NOMO-1 (cell line): ENCODE measurements at regions not wholly inside any gene's neighbourhood (a gene's known extent, or its start where the extent isn't known, plus 50 kb on each side); places are given as distances from the start of the nearest gene placed in this dataset.
A peak's percentile ranks its signal among the peaks of the same experiment; 100 is the strongest.

Source experiments
- DNase-seq, 2 experiments: peaks; one replicate each; lab custom pipeline; 2025; ENCODE audit not compliant: unreplicated experiment in 2 of 2; lab: John Stamatoyannopoulos, UW

DNA sequence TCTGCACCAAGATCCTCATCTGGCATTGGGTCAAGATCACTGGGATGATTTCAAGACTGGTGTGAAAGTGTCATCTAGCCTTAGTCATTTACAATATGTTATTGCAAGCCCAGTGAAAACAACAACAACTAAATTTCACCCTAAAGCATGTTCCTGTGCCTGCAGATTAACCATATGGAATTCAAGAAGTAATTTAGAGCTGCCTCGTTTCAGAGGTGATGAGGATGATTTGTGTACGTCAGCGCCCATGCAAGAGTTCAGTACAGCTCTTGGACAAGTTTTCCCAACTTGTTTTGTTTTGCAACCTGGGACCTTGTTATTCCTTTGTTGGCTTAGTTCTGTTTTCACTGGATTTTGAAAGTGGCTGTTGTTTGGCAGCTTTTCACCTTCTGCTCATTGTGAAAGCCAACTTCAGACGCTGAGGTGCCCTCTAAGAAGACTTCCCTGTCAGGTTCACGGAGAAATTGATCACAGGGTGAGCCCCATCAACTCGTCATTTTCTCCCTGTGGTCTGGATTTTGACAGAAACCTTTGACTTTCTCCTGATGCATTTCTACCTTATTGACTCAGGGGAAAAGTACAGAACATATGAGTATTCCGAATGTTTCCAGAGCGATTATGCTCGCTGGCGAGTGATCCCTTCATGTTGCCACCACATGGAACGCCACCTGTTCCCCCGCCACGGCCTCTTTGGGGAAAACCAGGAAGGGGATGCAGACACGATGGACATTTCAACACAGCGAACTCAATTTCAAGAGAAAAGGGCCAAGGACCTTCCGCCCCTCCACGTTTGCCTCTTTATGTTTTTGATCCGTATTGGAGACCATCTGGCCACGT, 85.6 kb downstream of the FOXL1 start:
- no peak for DNase-seq

DNA sequence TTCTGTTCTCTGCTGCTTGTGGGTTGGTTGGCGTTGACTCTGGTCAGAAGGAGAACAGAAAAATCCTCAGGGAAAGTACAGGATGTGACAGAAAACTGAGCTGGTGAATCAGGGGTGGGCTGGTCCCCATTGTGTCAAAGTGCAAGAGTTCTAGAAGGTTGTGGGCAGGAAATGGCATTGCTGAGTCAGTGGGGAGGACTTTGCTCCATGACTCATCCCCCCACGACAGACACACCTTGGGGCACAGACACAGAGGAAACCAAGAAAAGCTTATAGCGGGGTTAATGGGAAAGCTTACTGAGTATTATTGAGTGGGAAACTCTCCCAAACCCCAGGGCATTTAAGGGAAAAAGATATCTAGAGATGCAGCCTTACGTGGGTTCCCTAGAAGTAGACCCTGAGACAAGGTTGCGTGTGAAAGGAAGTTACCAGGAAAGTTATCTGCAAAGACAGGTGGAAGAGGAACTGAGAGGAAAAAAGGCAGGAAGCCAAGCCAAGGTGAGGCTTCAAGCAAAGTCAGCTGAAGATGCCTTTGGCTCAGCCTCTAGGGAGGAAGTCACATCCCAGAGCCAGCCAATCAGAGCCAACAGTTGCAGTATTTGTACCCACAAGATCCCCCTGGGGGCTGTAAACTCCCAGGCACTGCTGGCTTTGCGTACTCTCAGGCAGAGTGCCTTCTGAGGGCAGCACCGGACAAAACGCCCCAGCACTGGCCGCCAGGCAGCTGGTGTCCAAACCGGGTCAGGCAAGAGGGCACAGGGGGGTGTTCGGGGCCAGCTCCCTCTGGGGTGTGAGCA, 86.4 kb downstream of the FOXL1 start:
- peak; percentile 75 to 76 for DNase-seq

DNA sequence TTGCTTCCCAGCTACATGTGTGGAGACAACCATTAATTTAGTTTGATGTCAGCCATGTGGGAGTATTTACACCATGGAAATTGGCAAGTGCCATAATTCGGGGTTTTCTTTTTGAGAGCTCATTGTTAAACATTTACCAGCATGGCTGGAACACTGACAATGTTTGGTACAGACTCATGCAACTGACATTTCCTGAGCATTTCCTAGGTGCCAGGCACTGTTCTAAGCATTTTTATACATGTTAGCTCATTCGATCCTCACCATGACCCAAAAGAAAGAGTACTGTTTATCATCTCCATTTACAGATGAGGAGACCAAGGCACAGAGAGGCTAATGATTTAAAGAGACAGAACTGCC, 86.9 kb downstream of the FOXL1 start:
- DNase-seq: no peak

DNA sequence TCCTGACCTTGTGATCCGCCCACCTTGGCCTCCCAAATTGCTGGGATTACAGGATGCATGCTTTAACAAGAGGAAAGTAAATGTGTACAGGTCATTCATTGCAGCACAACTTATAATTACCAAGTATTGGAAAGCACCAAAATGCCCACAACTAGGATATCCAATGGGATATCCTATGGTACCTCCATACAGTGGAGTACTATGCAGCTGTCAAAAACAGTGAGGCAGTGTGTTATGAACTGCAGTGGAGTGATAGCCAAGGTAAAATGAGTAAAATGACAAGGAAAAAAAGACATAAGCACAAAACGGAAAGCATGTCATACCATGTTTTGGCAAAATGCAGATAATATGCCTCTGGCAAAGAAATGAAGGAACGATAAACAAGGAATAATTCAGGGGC, 87.6 kb downstream of the FOXL1 start:
- DNase-seq: no peak

DNA sequence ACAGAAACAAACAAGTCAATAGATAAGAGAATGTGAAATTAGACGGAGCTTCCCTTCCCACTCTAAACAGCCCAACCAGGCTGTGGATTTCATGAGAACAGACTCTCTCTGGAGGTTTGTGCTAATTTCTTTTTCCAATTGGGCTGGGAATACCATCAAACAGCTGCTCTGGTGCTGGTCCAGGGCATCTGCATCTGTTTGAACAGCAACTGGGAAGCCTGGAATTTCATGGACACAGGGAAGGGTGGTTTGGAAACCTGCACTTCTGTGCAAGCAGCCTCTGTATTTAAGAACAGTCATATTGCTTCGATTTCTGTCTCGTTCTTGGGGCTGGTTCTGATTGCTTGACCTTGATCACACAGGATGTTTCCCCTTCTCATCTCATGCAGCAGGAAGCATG, 88.7 kb downstream of the FOXL1 start:
- no peak for DNase-seq

DNA sequence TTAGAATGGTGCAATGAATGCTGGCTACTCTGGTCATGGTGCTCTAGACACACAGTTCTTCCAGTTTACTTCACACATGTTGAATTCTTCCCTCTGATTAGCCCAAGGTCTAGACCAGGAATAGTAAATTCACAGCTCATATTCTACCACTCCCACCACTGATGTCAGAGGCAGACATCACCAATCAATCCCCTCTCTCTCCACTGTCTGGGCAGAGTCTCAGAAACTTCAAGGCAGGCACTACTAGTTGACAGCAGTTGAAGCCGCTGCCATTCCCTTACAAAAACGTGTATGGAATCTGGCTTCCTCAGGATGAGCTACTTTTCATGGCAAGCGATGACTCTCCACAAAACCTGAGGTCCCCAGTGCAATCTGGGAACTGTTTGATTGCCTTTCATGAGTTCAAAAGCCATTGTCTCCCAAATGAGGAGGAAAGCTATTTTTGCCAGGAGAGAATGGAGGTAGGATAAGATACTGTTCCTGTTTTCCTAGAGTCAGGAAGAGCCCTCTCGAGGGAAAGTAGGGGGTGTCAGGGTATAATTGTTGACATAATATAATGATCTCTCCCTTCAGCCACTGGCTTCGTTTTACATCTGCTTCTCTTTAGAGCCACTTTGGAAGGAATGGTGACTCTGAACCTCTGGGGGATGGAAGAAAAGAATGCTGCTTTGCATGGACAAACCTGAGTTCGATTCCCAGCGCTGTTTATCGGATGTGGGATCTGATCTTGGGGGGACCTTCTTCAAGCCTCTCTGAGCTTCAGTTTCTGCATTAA, 90.0 kb downstream of the FOXL1 start:
- no peak for DNase-seq

DNA sequence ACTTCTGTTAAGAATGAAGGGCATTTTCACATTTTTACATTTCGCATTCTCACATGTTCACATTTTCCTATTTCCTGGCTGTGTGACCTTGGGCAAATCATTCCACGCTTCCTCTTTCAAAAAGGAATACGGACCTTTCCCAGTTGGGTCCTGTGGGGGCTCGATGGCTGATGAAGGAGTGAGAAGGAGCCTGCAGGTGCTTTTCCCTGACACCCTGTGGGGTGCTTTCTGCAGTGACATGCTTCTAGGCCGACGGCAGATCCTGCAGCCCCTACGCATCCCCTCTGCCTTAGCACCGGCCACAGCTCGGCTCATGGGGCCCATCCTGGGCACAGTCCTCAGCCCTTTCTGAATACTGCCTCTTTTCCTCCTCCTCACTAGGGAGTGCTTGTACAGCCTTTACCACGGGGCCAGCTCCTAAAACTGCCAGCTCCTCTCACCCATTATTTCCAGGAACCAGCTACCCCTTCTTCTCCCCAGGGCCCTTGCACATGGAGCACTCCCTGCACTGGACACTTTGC, 91.0 kb downstream of the FOXL1 start:
- no peak for DNase-seq

DNA sequence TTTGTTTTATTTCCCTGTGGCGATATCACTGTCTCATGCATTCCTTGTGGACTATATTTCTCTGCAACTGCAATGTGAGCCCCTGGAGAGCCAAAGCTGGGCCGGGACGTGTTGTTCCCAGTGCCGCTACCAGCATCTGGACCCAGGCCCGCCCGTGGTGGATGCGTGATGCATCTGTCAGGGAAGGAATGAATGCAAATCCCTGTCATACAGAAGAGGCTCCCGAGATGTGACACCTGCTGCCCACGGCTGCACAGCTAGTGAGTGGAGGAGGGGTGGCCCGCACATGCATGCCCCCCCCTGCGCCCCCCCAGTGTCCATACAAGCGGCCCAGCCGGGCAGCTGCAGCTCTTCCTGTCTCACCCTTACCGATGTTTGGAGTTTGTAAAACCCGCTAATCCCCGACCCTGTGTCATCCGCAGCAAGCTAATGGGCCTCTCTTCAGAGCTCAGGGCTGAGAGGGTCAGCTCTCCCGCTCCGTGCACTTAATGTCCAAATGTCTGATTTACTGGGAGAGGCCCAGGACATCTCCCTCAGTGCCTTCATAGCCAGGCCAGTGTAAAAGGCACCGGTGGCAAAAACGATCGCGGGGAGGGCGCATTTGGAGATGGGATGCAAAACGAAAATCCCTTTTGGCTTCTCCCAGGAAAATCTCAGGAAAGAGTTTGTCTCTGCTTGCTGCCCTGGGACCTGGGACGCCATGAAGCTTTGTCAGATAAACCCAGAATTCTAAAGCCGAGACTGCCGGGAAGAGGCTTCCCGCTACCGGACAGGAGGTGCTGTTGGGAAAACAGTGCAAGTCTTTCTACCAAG, 91.8 kb downstream of the FOXL1 start:
- DNase-seq: no peak

DNA sequence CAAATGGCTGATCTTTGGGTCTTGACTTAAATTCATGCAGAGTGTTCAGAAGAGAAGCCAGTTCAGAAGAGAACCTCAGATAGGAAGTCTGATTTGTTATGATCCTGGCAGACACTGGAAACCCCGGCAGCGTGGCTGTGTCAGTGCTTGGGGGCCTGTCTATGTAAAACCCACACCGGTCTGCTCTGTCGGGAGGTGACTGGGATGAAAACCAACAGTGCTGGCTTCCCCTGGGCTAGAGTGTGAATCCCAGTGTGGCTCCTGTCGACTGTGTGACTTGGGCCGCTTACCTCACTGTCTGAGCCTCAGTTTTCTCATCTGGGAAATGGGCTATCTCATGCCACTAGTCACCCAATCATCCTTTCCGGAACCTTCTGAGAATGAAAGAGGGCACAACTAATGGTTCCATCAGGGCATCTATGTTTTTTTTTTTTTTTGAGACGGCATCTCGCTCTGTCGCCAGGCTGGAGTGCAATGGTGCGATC, 92.4 kb downstream of the FOXL1 start:
- DNase-seq: no peak

DNA sequence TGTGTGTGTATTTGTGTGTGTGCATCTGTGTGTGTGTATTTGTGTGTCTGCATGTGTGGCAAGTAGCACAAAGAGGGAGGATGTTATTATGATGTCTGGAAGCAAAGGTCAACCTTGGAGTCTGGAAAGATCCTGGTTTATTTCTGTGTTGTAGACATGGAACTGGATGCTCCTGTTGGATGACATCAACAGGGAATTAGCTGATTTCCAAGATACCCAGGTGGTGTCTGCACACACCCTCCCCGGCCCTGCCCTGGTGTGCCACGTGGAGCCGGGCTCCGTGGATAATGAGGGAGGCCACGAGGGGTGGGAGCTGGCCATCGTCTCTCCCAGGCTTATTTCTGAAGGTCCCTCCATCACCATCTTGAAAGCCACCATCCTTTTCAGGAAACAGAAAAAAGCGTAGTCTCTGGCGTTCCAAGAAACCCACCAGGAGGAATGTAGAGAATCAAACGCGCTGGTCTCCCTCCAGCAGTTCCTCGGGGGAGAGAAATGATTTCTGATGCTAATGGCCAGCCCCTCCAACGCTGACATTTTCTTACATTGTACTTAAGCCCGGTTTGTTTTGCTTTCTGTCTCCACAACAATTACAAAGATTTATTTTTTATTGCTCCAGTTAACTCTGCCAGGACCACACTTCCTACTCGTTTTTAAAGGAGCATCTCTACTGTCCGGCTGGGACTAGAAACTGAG, 93.3 kb downstream of the FOXL1 start:
- DNase-seq: no peak

DNA sequence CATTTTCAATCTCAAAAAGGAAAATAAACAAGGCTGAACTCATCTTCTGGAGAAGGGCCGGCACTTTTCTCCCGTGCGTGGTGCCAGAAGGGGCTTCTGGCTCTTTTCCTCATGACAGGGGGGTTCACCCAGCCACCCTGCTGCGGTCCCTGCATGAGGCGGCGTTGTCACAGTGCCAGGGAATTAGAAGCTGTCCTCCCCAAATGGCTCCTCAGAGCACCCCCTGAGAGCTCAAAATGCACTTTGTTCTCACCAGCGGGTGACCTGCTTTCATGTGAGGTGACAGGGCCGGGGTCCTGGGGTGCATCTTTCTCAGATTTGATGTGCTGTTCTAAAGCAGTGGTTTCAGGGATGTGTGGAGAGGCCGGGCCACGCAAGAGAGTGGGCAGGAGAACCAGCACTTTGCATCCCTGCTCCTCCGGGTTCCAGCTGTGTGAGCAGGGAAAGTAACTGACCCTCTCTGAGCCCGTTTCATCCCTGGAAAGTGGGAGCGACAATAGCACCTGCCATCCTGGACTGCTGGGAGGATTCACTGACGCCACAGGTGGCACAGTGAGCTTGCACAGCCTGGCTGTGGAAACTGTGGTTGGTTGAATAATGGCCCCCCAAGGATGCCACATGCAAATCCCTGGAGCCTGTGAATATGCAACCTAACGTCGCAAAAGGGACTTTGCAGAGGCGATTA, 94.0 kb downstream of the FOXL1 start:
- no peak for DNase-seq

DNA sequence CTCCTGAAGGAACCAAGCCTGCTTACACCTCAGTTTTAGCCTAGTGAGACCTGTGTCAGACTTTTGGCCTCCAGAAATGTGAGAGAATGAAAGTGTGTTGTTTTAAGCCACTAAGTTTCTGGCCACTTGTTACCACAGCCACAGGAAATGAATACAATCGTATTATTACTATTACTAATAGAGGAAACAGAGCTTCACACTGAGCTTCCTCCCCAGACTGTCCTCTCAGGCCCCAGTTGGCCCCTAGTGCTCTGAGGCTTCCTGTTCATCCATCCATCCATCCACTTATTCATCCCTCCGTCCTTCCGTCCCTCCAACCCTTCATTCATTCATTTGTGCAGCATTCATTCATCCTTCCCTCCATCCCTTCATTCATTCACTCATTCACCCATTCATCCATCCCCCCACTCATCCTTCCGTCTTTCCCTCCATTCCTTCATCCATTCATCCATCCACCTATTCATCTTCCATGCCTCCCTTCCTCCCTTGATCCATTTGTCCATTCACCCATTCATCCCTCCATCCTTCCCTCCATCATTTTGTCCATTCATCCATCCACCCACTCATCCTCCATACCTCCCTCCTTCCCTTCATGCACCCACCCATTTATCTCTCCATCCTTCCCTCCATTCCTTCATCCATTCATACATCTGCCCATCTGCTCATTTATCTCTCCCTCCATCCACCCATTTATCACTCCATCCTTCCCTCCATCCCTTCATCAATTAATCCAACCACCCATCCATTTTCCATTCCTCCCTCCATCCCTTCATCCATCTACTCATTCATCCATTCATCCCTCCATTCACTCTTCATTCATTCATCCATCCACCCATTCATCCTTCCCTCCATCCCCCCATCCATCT, 95.0 kb downstream of the FOXL1 start:
- no peak for DNase-seq

DNA sequence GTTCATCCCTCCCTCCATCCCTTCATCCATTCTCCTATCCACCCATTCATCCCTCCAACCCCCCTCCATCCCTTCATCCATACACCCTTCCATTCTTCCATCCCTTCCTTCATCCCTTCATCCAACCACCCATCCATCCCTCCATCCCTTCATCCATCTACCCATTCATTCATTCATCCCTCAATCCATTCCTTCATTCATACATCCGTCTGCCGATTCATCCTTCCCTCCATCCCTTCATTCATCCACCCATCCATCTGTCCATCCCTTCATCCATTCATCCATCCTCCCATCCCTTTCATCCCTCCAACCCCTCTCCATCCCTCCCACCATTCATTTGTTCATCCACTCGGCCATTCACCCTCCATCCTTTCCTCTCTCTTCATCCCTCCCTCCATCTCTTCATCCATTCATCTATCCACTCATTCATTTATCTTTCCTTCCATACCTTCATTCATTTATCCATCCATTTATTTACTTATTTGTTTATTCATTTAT, 95.7 kb downstream of the FOXL1 start:
- no peak for DNase-seq

DNA sequence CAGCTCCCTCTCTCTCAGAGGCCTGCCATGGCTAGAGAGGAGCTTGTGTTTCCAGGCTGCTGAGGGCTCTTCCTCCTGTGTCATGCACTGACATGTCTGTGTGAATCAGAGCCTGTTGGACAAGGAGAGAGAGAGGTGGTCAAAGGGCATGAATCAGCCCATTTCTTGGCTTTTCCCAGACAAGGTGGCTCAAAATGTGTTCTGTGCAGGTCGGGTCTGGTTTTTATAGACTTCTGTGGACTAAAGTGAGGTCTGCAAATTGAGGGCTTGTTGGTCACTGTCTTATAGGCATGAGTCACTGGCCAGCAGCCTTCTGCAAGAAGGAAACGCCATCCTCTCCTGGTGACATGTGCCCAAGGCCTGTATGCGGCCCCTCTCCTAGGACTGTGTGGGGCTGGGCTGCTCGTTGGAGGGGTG, 97.9 kb downstream of the FOXL1 start:
- no peak for DNase-seq

DNA sequence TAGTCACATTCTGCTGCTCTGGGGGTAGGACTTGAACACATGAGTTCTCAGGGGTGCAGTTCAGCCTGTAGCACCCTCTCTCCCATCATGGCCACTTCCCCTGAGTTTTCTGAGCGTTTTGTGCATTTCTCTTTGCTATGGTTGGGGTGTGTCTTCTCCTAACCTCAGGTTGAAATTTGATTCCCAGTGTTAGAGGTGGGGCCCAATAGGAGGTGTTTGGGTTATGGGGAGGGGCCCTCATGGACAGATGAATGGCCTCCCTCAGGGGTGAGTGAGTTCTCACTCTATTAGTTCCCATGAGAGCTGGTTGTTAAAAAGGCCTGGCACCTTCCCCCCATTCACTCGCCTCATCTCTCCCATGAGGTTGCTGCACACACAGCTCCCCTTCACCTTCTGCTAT, 101.1 kb downstream of the FOXL1 start:
- DNase-seq: no peak

DNA sequence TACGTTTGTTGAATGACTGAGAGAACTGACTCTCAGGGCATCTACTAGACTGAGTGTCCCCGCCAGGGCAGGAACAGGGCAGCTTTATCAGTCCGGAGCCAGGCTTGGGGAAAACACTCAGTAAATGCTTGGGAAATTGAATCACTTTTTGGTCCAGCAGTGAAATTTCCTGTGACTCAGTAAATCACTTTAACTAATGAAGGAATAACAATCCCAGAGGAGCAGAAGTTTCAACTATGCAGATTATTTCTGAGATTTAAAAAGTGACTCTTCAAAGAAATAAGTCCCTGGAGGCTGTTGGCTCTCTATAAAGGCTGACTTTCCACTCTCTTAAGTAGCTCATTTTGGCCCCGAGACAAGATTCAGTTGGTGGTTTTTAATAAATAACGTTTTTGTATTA, 101.8 kb downstream of the FOXL1 start:
- DNase-seq: no peak

DNA sequence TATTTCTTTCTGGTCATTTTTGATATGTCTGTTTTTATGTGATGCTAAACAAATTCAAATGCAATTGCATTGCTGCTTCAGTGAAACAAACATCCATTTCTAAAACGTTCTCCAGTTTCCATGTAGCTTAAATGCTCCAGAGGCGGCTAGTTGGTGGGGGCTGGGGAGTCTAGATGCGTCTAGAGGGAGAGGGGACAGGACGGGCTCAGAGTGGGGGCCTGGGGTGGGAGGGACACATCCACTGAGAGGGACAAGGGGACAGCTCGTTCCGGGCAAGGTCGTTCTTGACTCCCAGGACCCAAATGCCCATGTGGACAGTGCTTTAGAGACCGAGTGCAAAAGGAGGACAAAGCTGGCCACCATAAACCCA, 102.3 kb downstream of the FOXL1 start:
- no peak for DNase-seq
